Activated CD8-positive, alpha-beta T cell treated with anti-CD3 and anti-CD28 coated beads for 36 hours (primary cell): ENCODE measurements at regions not wholly inside any gene's neighbourhood (a gene's known extent, or its start where the extent isn't known, plus 50 kb on each side); places are given as distances from the start of the nearest gene placed in this dataset.

ENCODE experiments used
- ATAC-seq: fragments of 200-7000 bp; cut with Tn5 transposase; one replicate; pipeline ENCODE4 v1.10.0; 2021; ENCODE audit warnings: mild to moderate bottlenecking, moderate library complexity
- CTCF ChIA-PET: fragments of 350-600 bp; sonication (Branson Sonifier 250); formaldehyde crosslinking; loops from one replicate; lab custom pipeline; 2021; ENCODE audit warnings: antibody characterized with exemption; lab: Charles Lee
- POLR2A ChIA-PET: fragments of 350-600 bp; sonication (Branson Sonifier 250); formaldehyde crosslinking; loops from one replicate; lab custom pipeline; 2021; ENCODE audit warnings: antibody characterized with exemption; lab: Charles Lee
- DNase-seq: peaks from one replicate; pipeline ENCODE4 v3.0.0-alpha.2; 2020
- H3K27ac Mint-ChIP-seq: one replicate; pipeline ENCODE4 v1.8.0; 2021; ENCODE audit warnings: mild to moderate bottlenecking, mixed read lengths
- H3K27me3 Mint-ChIP-seq: one replicate; pipeline ENCODE4 v1.8.0; 2021; ENCODE audit warnings: mixed read lengths
- H3K36me3 Mint-ChIP-seq: one replicate; pipeline ENCODE4 v1.8.0; 2021; ENCODE audit warnings: low read depth, mixed read lengths
- H3K4me1 Mint-ChIP-seq: one replicate; pipeline ENCODE4 v1.8.0; 2021; ENCODE audit warnings: low read depth, mixed read lengths
- H3K4me3 Mint-ChIP-seq: one replicate; pipeline ENCODE4 v1.8.0; 2021; ENCODE audit warnings: mild to moderate bottlenecking, moderate library complexity, mixed read lengths
- H3K9me3 Mint-ChIP-seq: one replicate; pipeline ENCODE4 v1.8.0; 2021; ENCODE audit warnings: mixed read lengths
- intact Hi-C: fragments of 100-400 bp; cut with micrococcal nuclease; formaldehyde crosslinking; loops from one replicate; pipeline ENCODE4 v1.10.0; 2022
- TF ChIP-seq, protein P1 (sequence below): fragments of 200-600 bp; IDR thresholded peaks from one replicate; pipeline ENCODE4 v1.8.0; 2022; ENCODE audit warnings: antibody characterized with exemption, mild to moderate bottlenecking

DNA sequence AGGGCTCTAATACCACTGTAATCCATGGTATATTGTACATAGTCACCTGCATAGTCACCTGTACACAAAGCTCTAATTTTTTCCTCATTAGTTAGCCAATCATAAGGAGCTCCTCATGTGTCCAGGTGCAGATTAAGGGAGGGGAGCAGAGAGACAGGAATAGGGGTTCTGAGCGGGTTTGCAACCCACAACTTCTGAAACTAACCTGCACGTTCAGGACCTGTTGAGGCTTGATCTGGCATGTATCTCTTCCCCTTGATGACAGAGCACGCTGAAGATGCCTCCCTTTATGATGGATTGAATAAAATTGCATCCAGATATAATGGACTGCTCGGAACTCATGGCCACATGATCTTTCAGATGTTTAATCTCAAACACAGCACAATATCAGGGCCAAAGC lies 144.0 kb upstream of the PRNP start:
- TF ChIP-seq, protein P1, sequence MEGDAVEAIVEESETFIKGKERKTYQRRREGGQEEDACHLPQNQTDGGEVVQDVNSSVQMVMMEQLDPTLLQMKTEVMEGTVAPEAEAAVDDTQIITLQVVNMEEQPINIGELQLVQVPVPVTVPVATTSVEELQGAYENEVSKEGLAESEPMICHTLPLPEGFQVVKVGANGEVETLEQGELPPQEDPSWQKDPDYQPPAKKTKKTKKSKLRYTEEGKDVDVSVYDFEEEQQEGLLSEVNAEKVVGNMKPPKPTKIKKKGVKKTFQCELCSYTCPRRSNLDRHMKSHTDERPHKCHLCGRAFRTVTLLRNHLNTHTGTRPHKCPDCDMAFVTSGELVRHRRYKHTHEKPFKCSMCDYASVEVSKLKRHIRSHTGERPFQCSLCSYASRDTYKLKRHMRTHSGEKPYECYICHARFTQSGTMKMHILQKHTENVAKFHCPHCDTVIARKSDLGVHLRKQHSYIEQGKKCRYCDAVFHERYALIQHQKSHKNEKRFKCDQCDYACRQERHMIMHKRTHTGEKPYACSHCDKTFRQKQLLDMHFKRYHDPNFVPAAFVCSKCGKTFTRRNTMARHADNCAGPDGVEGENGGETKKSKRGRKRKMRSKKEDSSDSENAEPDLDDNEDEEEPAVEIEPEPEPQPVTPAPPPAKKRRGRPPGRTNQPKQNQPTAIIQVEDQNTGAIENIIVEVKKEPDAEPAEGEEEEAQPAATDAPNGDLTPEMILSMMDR: no peak
- no peaks in the 10 kb centered on the region for H3K9me3 Mint-ChIP-seq
- POLR2A ChIA-PET: no interaction called here
- H3K4me3 Mint-ChIP-seq: no peak overlapping the region
- peaks cover 35% of the 10 kb centered on the region for H3K27me3 Mint-ChIP-seq
- H3K4me1 Mint-ChIP-seq: no peaks in the 10 kb centered on the region
- H3K27ac Mint-ChIP-seq: no peak overlapping the region
- intact Hi-C loops: no loop called here
- no peak for ATAC-seq
- no peaks in the 10 kb centered on the region for H3K36me3 Mint-ChIP-seq
- DNase-seq: no peak
- CTCF ChIA-PET: no interaction called here

DNA sequence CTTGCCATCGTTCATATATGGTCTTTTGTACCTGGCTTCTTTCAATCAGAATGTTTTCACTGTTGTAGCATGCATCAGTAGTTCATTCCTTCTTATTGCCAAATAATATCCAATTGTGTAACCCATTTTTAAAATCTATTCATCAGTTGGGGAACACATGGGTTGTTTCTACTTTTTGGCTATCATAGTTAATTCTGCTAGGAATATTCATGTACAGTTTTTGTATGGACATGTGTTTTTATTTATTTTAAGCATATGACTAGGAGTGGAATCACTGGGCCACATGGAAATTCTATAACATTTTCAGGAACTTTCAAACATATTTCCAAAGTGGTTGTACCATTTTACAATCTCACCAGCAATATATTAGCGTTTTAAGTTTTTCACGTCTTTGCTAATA lies 151.9 kb upstream of the PRNP start:
- intact Hi-C loops: no loop called here
- H3K27ac Mint-ChIP-seq: no peak overlapping the region
- TF ChIP-seq, protein P1: no peak
- ChIA-PET CTCF (interaction anchor here (1.2 kb wide), 1 partner anchor 314 kb away, joined by 3 read pairs; no protein-coding TSS in a partner anchor), POLR2A (no interaction called here)
- DNase-seq (no peak), ATAC-seq (no peak)
- H3K4me3 Mint-ChIP-seq: no peak overlapping the region
- H3K27me3 Mint-ChIP-seq: peaks cover 34% of the 10 kb centered on the region
- H3K4me1 Mint-ChIP-seq: no peaks in the 10 kb centered on the region
- H3K9me3 Mint-ChIP-seq: peaks cover 1% of the 10 kb centered on the region
- H3K36me3 Mint-ChIP-seq: no peaks in the 10 kb centered on the region

DNA sequence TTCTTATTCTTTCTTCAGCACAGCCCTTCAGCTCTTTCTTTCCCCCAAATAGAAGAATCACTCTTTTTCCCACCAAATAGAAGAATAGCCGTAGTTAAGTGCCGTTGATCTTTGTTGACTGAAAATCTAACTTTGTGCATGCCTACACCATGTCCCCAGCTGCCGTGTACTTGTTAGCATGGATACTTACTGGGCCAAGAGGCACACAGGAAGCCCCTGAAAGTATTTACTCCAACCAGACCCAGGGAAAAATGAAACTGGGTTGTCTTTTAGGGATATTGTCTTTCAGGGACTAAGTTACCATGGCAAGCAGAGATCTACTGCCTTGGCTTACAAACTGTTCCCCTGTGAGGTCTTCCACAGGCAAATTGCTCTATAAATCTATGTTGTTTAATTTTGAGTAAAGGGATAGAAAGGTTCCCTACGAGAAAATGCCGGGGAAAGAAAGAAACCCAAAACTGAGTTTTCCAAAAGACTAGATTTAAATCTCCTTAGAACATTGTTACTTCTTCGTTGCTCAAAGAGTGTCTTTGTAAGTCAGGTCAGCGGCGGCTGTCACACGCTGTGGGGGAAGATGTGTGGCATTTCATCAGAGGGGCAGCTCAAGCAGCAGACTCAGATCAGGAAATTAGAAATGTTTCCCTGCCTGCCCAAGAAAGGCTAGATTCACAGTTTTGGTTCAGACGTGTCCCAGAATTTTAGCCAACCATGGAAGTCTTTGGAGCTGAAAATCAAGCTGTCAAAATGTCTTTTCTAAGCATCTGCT lies 152.7 kb upstream of the PRNP start:
- H3K27me3 Mint-ChIP-seq: peaks cover 33% of the 10 kb centered on the region
- ChIA-PET CTCF (interaction anchor here (1.2 to 1.3 kb wide), 2 partner anchors 24 to 313 kb away, joined by 3 read pairs; no protein-coding TSS in a partner anchor), POLR2A (interaction anchor here (0.7 kb wide), 1 partner anchor 11 kb away, joined by 3 read pairs; no protein-coding TSS in a partner anchor)
- DNase-seq: no peak
- no peaks in the 10 kb centered on the region for H3K4me1 Mint-ChIP-seq
- no peaks in the 10 kb centered on the region for H3K36me3 Mint-ChIP-seq
- H3K4me3 Mint-ChIP-seq: no peak overlapping the region
- TF ChIP-seq, protein P1: no peak
- intact Hi-C loops: no loop called here
- peaks cover 4% of the 10 kb centered on the region for H3K9me3 Mint-ChIP-seq
- no peak overlapping the region for H3K27ac Mint-ChIP-seq
- no peak for ATAC-seq

DNA sequence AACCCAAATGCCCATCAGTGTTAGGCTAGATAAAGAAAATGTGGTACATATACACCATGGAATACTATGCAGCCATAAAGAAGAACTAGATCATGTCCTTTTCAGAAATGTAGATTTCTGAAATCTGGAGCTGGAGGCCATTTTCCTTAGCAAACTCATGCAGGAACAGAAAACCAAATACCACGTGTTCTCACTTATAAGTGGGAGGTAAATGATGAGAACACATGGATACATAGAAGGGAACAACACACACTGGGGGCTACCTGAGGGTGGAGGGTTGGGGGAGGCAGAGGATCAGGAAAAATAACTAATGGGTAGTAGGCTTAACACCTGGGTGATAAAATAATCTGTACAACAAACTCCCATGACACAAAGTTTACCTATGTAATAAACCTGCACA lies 153.5 kb upstream of the PRNP start:
- H3K27me3 Mint-ChIP-seq: peaks cover 34% of the 10 kb centered on the region
- ATAC-seq (no peak), DNase-seq (no peak)
- no peak overlapping the region for H3K4me3 Mint-ChIP-seq
- no peaks in the 10 kb centered on the region for H3K36me3 Mint-ChIP-seq
- intact Hi-C loops: no loop called here
- TF ChIP-seq, protein P1: no peak
- H3K9me3 Mint-ChIP-seq: peaks cover 10% of the 10 kb centered on the region
- H3K4me1 Mint-ChIP-seq: no peaks in the 10 kb centered on the region
- ChIA-PET POLR2A (interaction anchor here (0.7 kb wide), 1 partner anchor 11 kb away, joined by 3 read pairs; no protein-coding TSS in a partner anchor), CTCF (interaction anchor here (1.3 kb wide), 1 partner anchor 24 kb away, joined by 3 read pairs; no protein-coding TSS in a partner anchor)
- H3K27ac Mint-ChIP-seq: no peak overlapping the region

DNA sequence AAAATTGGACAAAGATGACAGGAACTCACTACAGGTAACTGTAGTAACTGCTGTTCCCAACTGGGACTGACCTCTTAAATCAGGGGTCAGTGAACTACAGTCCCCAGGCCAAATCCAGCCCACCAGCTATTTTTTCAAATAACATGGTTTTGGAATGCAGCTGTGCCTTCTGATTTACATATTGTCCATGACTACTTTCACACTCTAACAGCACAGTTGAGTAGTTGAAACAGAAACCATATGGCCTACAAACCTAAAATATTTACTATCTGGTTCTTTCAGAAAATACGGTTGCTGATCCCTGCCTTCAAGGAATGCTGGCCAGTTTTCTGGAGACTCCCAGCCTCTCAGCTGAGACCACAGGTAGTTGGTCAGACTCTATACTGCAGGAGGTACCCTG lies 161.5 kb upstream of the PRNP start:
- Mint-ChIP-seq H3K9me3 (peaks cover 18% of the 10 kb centered on the region), H3K27ac (no peak overlapping the region), H3K27me3 (peaks cover 9% of the 10 kb centered on the region), H3K4me3 (no peak overlapping the region), H3K4me1 (no peaks in the 10 kb centered on the region), H3K36me3 (no peaks in the 10 kb centered on the region)
- ChIA-PET POLR2A (no interaction called here), CTCF (interaction anchor here (1.8 kb wide), 1 partner anchor 27 kb away, joined by 5 read pairs; no protein-coding TSS in a partner anchor)
- TF ChIP-seq, protein P1: no peak
- ATAC-seq: no peak
- intact Hi-C loops: no loop called here
- no peak for DNase-seq
